CD4-positive, alpha-beta T cell treated with Interferon gamma for 1 hour (primary cell): ENCODE measurements at regions not wholly inside any gene's neighbourhood (a gene's known extent, or its start where the extent isn't known, plus 50 kb on each side); places are given as distances from the start of the nearest gene placed in this dataset.
"Not testable (repeated sequence)": the region's sequence is repeated elsewhere in the genome, so short reads cannot be mapped to it uniquely, and the experiment has no call there.

Experiments used
- DNase-seq: peaks from one replicate; pipeline ENCODE4 v3.0.0-alpha.2; 2020

DNA sequence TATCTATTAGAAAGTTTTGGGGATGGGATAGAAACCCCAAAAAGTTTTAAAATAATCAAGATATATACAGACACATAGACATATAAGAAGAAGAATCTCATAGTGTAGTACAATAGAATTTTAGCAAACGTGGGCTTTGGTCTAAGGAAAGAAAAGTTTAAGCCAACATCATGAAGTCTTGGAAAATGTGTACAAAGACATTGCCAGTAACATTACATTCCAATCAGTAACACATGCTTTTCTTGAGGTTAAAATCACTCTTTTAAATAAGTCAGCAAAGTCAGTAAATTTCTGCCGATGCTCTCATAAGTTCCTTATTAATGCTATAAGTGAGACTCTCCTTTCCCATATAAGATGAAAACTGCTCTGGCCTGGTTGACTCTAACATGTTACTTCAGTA, 201.1 kb upstream of the LRIG3 start:
- no peak for DNase-seq

DNA sequence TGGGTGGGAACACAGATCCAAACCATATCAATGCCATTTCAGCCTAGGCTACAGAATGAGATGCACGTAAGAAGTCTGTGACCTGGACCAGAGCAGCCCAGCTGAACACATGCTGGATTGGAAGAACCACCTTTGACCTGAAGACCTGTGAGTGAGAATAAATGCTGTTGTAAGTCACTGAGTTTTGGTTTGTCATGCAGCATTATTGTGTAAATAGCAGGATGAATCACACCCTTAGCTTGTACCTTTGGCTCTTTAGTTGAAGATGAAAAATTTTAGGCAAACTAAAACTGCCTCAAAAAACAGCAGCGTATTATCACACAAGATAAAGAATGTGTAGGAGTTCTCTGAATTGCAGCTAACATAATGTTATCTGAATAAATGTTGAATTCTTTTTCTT, 199.4 kb upstream of the LRIG3 start:
- no peak for DNase-seq

DNA sequence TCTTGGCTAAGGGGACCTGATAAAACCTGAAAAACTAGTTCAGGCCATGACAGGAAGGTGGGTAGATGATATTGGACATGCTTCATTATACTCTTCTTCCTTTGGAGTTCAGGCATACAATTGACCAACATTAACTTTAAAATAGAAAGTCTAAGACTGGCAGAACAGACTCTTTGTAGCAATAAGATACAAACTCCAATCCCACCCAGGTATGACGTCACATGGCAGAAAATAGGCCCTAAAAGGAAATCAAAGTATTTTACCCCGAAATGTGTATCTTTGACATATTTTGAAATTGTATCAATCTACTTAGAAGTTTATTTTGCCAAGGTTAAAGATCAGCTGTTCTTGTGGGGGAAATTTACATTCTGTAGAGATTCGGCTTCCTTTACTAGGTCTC, 198.1 kb upstream of the LRIG3 start:
- DNase-seq, result no peak

DNA sequence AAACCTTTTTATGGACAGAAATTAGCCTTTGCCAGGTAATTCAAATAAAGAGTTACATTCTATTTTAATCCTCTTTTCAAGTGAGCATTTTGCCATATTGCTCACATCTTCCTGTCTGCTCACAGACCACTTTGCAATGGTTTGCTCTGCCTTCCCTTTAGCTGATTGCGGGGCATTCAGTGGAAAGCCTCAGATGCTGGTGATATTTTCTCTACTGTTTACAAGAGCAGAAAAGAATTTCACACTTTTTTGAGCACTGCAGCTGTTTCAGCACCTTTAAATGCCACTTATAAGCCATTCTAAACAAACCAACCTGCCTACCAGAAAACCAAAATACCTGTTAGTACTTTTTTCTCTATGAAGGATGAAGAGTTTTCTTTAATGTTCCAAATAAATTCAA, 195.7 kb upstream of the LRIG3 start:
- no peak for DNase-seq

GRCh38 chr12:59115526-59115925, 195.2 kb upstream of the LRIG3 start:
- DNase-seq, result no peak

DNA sequence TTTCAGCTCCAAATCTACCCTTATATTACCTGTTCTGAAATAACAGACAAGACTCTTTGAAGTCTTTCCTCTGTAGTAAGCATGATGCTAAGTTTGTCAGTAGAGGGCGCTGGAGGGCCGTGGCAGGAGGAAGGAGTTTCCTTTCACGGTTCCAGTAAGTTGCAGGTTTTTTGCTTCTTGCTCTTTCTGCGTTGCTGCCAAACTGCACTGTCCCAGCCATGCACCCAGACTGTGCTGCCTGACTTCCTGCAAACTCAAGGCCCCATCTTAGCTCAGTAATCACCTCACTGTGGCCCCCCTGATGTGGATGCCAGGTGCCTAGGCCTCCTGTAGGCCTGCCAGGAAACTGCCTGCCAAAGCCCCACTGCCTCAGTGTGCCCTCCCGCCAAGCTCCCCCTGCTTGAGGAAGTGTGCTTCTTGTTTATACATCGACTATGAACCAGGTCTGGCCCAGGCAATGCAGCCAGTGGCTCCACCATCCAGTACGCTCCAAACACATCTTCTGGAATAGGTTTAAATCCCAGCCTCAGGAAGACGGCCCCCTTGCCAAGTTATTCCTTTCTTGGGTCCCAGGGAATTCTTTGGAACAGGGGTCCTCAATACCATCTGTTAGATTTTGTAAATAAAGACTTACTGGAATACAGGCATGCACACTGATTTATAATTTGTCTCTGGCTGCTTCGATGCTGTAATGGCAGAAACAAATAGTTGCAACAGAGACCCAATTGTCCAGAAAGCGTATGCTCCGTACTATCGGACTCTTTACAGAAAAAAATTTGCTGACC, 193.7 kb upstream of the LRIG3 start:
- no peak for DNase-seq

DNA sequence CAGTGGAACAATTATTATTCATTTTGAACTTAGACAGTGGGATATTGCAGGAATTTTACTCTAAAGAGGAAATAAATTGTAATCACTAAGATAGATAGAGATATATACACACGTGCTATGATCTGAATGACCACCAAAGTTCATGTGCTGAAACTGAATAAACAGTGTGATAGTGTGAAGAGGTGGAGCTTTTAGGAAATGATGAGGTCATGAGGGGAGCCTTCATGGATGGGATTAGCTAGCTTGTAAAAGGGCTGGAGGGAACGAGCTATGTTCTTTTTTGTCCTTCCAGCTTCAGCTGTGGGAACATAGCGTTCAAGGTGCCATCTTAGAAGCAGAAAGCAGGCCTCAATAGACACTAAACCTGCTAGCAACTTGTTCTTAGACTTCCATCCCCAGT, 191.5 kb upstream of the LRIG3 start:
- DNase-seq, result no peak

DNA sequence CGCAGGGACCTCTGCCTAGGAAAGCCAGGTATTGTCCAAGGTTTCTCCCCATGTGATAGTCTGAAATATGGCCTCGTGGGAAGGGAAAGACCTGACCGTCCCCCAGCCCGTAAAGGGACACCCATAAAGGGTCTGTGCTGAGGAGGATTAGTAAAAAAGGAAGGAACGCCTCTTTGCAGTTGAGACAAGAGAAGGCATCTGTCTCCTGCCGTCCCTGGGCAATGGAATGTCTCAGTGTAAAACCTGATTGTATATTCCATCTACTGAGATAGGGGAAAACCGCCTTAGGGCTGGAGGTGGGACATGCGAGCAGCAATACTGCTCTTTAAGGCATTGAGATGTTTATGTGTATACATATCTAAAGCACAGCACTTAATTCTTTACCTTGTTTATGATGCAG, 188.2 kb upstream of the LRIG3 start:
- DNase-seq, result not testable (repeated sequence)

DNA sequence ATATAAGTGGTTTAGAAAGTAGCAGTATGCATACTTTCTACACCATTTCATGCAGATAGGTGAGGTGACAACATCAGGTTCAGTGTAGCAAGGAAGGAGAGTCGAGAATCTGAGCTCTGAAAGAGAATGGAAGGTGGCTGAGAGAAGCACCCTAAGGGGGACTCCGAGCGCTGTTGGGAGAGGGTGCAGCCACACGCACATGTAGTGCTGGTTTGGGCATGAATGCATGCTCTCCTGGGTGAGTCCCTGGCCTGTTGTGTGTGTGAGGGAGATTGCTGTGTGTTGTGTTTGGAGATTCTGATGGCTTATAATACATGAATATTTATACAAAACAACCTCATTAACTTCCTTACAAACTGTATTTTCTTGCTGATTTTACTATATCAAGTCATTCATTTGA, 180.3 kb upstream of the LRIG3 start:
- DNase-seq, result no peak

DNA sequence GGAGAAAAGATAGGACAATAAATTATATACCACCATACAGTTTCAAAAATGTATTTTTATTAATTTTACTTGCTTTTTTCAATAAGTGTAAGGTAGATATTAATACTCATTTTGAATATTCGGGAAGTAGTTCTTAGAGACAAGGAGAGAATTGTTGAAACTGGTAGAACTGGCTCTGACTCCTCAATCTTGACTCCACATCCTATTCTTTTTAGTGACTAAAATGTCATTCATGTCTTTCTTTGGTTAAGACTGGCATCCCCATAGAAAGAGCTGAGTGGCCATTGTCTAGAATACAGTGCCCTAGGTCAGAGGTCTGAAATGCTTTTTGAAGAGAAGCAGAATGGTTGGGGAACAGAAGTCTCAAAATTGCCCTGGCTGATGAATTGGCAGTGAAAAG, 177.6 kb upstream of the LRIG3 start:
- DNase-seq, result no peak

GRCh38 chr12:59096246-59096645, 175.9 kb upstream of the LRIG3 start:
- no peak for DNase-seq

GRCh38 chr12:59093073-59093772, 172.9 kb upstream of the LRIG3 start:
- no peak for DNase-seq

DNA sequence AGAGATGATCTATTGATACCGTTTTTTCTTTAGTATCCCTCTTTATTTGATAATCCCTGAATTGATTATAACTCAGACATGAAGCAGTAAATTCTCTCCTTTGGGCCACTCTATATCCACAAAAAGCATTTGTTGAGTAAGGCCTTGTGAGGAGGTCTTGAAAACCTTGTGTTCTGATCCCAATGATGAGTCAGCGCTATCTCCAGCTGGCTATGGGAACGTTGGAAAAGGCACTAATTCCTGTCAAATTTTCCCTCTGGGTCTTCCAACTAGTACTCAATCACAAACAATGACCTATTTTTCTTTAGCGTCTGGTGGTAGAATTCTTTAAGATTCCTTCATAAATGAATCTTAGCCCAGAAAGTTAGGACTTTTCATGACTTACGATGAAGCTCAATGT, 168.4 kb upstream of the LRIG3 start:
- DNase-seq, result no peak

GRCh38 chr12:59087691-59088090, 167.4 kb upstream of the LRIG3 start:
- no peak for DNase-seq

DNA sequence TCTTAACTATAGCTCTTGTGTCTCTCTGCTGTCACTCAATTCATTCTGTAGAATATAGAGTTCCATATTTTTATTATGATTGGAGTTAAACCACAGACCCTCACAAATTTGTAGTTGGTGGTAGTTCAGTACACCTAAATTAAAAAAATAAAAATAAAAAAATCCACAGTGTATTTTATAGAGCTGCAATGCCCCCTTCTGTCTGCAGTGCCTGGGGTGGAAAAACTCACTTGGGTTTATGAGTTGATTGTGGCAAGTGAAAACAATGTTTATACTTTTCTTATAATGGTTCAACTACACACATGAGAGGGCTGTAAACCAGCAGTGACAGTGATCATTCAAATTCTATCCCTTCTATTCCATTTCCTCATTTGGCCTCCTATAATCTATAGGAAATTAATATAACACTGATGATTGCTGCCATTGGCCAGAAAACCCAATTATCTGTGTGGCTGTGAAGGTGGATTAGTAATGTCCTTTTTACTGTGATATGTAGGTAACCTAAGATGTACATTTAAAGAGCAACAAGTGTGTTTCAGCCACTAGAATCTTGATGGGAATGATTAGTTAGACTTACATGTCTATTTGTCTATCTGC, 166.9 kb upstream of the LRIG3 start:
- no peak for DNase-seq

GRCh38 chr12:59086126-59086525, 165.8 kb upstream of the LRIG3 start:
- DNase-seq, result no peak

DNA sequence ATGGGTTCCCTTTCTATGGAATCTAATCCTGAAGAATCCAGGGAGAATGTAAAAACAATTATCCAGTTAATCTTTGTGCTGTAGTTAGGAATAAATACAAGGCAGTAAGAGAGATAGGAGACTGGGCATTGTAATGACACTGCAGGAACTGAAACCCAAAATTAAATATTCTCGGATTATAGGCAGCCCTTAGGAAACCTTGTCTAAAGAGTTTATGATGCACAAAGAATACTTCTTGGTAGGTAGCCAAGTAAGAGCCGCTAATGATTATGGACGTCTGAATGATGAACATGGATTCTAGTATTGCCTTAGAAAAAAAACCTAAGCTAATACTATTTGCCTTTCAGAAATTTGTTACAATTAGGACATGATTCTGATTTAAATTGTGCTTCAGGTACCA, 165.4 kb upstream of the LRIG3 start:
- DNase-seq, result no peak

- DNase-seq, result no peak
Measured at GRCh38 chr12:59084511-59085375, 164.4 kb upstream of the LRIG3 start.

GRCh38 chr12:59082952-59083351, 162.6 kb upstream of the LRIG3 start:
- DNase-seq, result no peak

GRCh38 chr12:59080101-59080500, 159.8 kb upstream of the LRIG3 start:
- DNase-seq, result no peak

DNA sequence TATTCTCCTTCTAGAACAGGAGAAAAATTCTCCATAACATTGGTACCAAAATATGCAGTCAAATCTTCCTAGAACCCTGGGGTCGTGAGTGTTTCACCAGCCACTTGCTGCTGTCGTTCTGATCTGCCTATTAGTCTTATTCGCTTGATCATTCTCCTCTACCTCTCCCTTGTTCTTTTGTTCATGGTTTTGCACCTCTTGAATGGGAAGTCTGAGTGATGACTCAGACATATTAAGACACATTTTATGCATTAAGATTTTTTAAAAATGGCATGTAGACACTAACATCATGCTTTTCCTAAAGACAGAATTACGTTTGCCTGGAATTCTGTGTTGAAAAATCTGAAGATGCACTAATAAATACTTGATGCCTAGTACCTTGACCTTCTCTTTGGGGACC, 159.2 kb upstream of the LRIG3 start:
- no peak for DNase-seq

GRCh38 chr12:59079002-59079401, 158.7 kb upstream of the LRIG3 start:
- no peak for DNase-seq
